Upper lobe of left lung (tissue), 6 donors: ENCODE measurements at regions not wholly inside any gene's neighbourhood (a gene's known extent, or its start where the extent isn't known, plus 50 kb on each side); places are given as distances from the start of the nearest gene placed in this dataset.

Source experiments
- ATAC-seq, 2 donors: fragments of 200-7000 bp; cut with Tn5 transposase; one replicate each; pipeline ENCODE4 v1.9.1; 2022; ENCODE audit warnings: mild to moderate bottlenecking in 2 of 2, moderate library complexity in 2 of 2; ENCODE audit not compliant: low FRiP score in 2 of 2
- DNase-seq, 2 donors: peaks; one replicate each; pipeline ENCODE4 v3.0.0-alpha.2; 2019 to 2020
- H3K27ac ChIP-seq, 4 donors: fragments of 200-600 bp; sonication (generic); one replicate each; pipeline ENCODE4 v1.5.1; 2016 to 2019
- H3K27me3 ChIP-seq, 4 donors: fragments of 200-600 bp; sonication (generic); one replicate each; pipeline ENCODE4 v1.5.1; 2017 to 2019
- H3K36me3 ChIP-seq, 4 donors: fragments of 200-600 bp; sonication (generic); one replicate each; pipeline ENCODE4 v1.5.1; 2016 to 2019
- H3K4me1 ChIP-seq, 4 donors: fragments of 200-600 bp; sonication (generic); one replicate each; pipeline ENCODE4 v1.5.1; 2018 to 2019
- H3K4me3 ChIP-seq, 4 donors: fragments of 200-600 bp; sonication (generic); one replicate each; pipeline ENCODE4 v1.5.1; 2017 to 2019; ENCODE audit warnings: mild to moderate bottlenecking in 2 of 4, moderate library complexity in 1 of 4
- H3K9me3 ChIP-seq, 4 donors: fragments of 200-600 bp; sonication (generic); one replicate each; pipeline ENCODE4 v1.5.1; 2018 to 2019
- EP300 ChIP-seq, 4 donors: sonication (generic); formaldehyde crosslinking; IDR thresholded peaks; one replicate each; pipeline ENCODE4 v1.5.1; 2017; ENCODE audit warnings: antibody characterized with exemption in 4 of 4, control low read depth in 2 of 4
- POLR2A ChIP-seq, 4 donors: fragments of 450-650 bp; IDR thresholded peaks; one replicate each; pipeline ENCODE4 v1.5.1; 2016 to 2017; ENCODE audit warnings: antibody characterized with exemption in 4 of 4, mild to moderate bottlenecking in 2 of 4
- POLR2AphosphoS5 ChIP-seq, 2 donors: sonication (generic); formaldehyde crosslinking; IDR thresholded peaks; one replicate each; pipeline ENCODE4 v1.5.1; 2017; ENCODE audit warnings: antibody characterized with exemption in 2 of 2
- WGBS, 2 donors: methylation state at CpG; one replicate each; pipeline ENCODE4 v1.1.5; 2017 to 2018; 5-methylcytosine and 5-hydroxymethylcytosine counted together
- TF ChIP-seq, protein P1 (sequence below), 6 experiments: fragments of 450-650 bp in 4 of 6; fragments of 200-600 bp in 2 of 6; sonication (generic) in 2 of 6; IDR thresholded peaks; one replicate each; pipeline ENCODE4 v1.5.1; 2016 to 2019; ENCODE audit warnings: antibody characterized with exemption in 6 of 6
- donor health status: DM: no; HTN: no; CAD: no; lungs with moderate emphysema.
- donor health status: DM: no; HTN: yes; CAD: no; lungs with severe emphysema.

DNA sequence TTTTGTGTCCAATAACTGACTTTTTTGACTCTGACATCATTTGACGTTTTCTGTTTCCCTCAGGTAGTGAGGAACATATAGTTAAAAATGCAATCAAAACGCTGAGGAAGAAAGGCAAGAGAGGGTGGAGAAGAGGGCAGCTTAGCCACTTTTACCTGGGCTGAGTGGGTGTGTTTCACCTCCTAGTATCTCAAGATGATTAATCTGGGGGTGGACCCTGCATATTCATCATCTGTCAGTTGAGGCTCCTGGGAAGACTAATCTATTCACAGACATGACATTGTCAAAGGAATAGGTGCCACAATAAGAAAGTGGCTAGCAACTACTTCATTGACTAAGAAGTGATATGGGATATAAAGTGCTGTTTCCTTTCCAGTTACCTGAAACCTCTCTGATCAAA, 331.5 kb upstream of the RARB start:
- no peak for DNase-seq
- ATAC-seq = no peak
- H3K27ac ChIP-seq = no peak overlapping the region
- no peaks in the 10 kb centered on the region for H3K9me3 ChIP-seq
- no peaks in the 10 kb centered on the region for H3K36me3 ChIP-seq
- no peaks in the 10 kb centered on the region for H3K4me1 ChIP-seq
- TF ChIP-seq, protein P1, sequence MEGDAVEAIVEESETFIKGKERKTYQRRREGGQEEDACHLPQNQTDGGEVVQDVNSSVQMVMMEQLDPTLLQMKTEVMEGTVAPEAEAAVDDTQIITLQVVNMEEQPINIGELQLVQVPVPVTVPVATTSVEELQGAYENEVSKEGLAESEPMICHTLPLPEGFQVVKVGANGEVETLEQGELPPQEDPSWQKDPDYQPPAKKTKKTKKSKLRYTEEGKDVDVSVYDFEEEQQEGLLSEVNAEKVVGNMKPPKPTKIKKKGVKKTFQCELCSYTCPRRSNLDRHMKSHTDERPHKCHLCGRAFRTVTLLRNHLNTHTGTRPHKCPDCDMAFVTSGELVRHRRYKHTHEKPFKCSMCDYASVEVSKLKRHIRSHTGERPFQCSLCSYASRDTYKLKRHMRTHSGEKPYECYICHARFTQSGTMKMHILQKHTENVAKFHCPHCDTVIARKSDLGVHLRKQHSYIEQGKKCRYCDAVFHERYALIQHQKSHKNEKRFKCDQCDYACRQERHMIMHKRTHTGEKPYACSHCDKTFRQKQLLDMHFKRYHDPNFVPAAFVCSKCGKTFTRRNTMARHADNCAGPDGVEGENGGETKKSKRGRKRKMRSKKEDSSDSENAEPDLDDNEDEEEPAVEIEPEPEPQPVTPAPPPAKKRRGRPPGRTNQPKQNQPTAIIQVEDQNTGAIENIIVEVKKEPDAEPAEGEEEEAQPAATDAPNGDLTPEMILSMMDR (IDR thresholded peaks at IDR 0.05) = no peak
- TF ChIP-seq EP300 (IDR thresholded peaks at IDR 0.05) (no peak), POLR2A (IDR thresholded peaks at IDR 0.05) (no peak), POLR2AphosphoS5 (IDR thresholded peaks at IDR 0.05) (no peak)
- H3K27me3 ChIP-seq = no peaks in the 10 kb centered on the region
- H3K4me3 ChIP-seq = no peak overlapping the region
- 71 to 75% methylated on average over 2 of the region's 2 CpGs for WGBS, 2 donors

DNA sequence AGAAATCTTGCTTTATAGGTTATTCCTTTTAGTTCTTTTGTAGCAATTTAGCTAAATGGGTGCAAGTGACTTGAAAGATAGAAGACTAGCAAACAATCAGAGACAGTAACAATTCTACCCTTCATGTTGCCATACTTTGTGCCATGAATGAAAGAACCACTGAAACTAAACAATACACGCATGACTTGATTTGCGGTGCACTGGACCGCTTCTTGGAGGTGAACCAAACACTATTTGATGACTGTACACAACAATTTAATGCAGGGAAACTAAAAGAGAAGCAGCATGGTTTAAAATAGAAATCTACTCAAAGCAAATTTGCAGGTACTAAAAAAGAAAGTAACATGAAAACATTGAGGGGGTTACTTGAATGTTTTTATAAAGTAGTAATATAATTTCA, 331.0 kb upstream of the RARB start:
- H3K4me3 ChIP-seq = no peak overlapping the region
- WGBS, 2 donors = 92 to 95% methylated on average over 3 of the region's 3 CpGs
- TF ChIP-seq POLR2A (IDR thresholded peaks at IDR 0.05) (no peak), EP300 (IDR thresholded peaks at IDR 0.05) (no peak), POLR2AphosphoS5 (IDR thresholded peaks at IDR 0.05) (no peak)
- TF ChIP-seq, protein P1 (IDR thresholded peaks at IDR 0.05) = no peak
- H3K36me3 ChIP-seq = no peaks in the 10 kb centered on the region
- H3K9me3 ChIP-seq = no peaks in the 10 kb centered on the region
- no peaks in the 10 kb centered on the region for H3K27me3 ChIP-seq
- no peak for ATAC-seq
- no peak for DNase-seq
- H3K4me1 ChIP-seq = no peaks in the 10 kb centered on the region
- H3K27ac ChIP-seq = no peak overlapping the region

DNA sequence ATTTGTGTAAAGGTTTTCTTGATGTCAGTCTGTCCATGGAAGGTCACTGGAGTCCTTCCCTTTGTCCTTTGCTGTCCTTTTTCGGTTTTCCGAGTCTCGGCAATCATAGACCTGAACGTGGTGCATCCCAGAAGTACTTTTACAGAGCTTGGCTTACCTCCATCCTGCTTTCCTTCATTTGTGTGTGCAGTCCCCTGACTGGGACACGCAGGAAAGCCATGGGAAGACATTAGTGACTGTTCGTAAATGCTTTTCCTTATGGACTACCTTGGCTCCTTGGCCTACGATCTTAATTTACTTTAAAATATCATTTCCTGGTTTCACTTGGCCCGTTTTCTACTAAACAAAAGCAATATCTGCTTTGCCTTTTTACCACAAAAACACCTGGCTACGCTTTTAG, 328.4 kb upstream of the RARB start:
- H3K36me3 ChIP-seq = no peaks in the 10 kb centered on the region
- no peak for TF ChIP-seq POLR2AphosphoS5 (IDR thresholded peaks at IDR 0.05)
- TF ChIP-seq EP300 (IDR thresholded peaks at IDR 0.05) = no peak
- TF ChIP-seq, protein P1 (IDR thresholded peaks at IDR 0.05) = no peak
- no peak for TF ChIP-seq POLR2A (IDR thresholded peaks at IDR 0.05)
- 88 to 89% methylated on average over 9 of the region's 9 CpGs for WGBS, 2 donors
- no peaks in the 10 kb centered on the region for H3K4me1 ChIP-seq
- no peak overlapping the region for H3K27ac ChIP-seq
- no peak overlapping the region for H3K4me3 ChIP-seq
- H3K9me3 ChIP-seq = no peaks in the 10 kb centered on the region
- H3K27me3 ChIP-seq = no peaks in the 10 kb centered on the region
- ATAC-seq = no peak
- DNase-seq = no peak

DNA sequence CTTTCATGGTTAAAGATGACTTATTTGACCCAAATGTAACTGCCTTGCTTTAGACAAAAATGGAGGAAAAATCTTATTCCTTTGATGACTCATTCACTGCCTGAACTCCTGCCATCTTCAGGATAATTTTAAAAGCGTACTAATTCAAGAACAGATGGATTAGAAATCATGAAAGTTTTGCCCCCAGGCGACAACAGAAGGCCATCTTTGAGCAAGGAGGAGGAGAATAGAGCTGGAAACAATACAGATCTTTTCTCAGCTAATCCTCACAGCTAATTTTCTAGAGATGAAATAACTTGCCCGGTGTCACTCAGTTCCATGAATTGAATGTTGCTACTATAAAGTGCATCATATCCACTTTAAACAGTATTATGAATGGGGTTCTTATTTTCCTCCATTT, 324.7 kb upstream of the RARB start:
- Histone ChIP-seq H3K4me3 (no peak overlapping the region), H3K27ac (no peak overlapping the region), H3K36me3 (no peaks in the 10 kb centered on the region), H3K27me3 (no peaks in the 10 kb centered on the region), H3K9me3 (no peaks in the 10 kb centered on the region), H3K4me1 (no peaks in the 10 kb centered on the region)
- ATAC-seq (no peak), DNase-seq (no peak)
- TF ChIP-seq EP300 (IDR thresholded peaks at IDR 0.05) (no peak), POLR2AphosphoS5 (IDR thresholded peaks at IDR 0.05) (no peak), POLR2A (IDR thresholded peaks at IDR 0.05) (no peak)
- TF ChIP-seq, protein P1 (IDR thresholded peaks at IDR 0.05) = no peak
- WGBS, 2 donors = 89 to 94% methylated on average over 3 of the region's 3 CpGs

DNA sequence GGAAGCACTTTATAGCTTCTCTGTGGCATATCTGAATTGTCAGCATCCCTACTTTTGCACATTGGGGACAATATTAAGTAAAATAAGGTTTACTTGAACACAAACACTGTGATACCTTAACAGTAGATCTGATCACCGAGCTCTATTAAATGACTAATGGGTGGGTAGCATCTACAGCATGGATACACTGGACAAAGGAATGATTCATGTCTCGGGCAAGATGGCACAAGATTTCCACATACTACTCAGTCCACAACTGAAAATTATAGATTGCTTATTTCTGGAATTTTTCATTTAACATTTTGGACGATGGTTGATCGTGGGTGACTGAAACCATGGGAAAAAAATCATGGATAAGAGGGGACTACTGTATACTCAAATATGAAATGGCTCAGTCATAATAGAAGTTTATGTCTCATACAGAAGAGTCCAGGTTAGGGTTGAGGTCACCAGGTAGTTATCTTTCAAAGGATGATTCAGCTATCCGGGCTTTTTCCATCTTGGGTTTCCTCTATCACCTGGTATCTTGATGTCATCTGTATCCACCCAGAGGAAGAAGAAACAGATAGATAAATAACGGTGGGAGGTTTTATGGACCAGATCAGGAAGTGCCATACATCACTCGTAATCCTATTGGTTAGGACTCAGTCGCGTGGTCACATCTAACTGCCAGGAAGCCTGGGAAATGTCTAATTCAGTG, 320.0 kb upstream of the RARB start:
- Histone ChIP-seq H3K4me3 (no peak overlapping the region), H3K9me3 (no peaks in the 10 kb centered on the region), H3K27ac (no peak overlapping the region), H3K36me3 (no peaks in the 10 kb centered on the region), H3K27me3 (no peaks in the 10 kb centered on the region), H3K4me1 (no peaks in the 10 kb centered on the region)
- WGBS, 2 donors = 84 to 88% methylated on average over 9 of the region's 9 CpGs
- no peak for DNase-seq
- no peak for ATAC-seq
- TF ChIP-seq POLR2A (IDR thresholded peaks at IDR 0.05) = no peak
- TF ChIP-seq, protein P1 (IDR thresholded peaks at IDR 0.05) = no peak
